ENCODE measurements at regions not wholly inside any gene's neighbourhood (a gene's known extent, or its start where the extent isn't known, plus 50 kb on each side); places are given as distances from the start of the nearest gene placed in this dataset.
"Not testable (repeated sequence)": the region's sequence is repeated elsewhere in the genome, so short reads cannot be mapped to it uniquely, and the experiment has no call there.

DNA sequence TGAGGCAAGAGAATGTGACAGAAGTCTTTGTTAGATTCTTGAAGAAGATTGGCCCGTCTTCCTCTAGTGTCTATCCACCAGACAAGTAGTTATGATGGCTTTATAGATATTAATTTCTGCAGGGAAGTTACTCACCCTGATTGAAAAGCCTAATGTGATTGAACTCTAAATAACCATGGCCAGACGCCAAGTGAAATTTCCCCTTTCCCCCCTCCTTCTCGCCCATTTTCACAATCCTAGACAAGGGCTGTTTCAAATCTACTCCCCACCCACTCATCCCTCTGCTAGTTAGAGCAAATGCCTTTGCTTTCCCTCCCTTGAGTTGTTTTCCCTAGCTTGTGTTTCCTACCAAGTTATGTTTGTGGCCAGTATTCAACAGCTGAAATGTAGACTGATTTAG lies 182.5 kb downstream of the TMEM167A start:
- peak; percentile 6 for DNase-seq (ENCODE audit: low spot score)

DNA sequence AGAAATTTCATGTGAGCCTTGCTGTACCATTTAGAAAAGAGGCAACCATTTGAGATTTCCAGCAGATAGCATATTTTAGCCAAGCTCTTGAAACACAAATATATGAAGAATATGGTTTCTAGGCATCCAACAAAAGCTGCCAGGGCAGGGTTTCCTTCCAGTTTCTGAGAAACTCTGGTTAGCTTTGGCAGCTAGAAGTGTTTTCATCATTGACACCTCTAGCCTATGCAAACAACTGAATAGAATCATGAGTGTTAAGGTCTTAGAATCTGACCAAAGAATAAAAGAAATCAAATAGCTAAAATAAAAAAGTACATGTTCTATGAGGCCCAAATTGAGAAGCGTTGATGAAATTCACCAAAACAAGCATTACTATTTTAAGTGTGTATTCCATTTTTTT lies 188.1 kb downstream of the TMEM167A start:
- DNase-seq (ENCODE audit: low spot score), result no peak

DNA sequence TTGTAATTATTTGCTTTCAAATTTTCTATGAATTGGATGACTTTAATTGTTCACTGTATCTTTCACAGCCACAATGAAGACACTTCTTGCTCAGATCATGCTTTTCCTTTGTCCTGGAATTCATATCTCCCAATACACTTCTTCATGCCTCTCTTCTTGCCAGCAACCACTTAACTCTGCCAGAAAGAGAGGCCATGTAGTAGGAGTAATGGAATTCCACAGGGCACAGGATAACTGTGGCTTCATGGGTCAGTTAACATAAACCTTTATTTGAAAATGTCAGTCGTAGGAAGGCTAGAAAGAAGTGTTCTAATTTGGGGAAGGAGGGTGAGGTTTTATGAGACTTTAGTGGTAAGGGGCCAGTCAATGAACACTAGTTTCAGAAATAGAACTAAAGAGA lies 190.3 kb downstream of the TMEM167A start:
- DNase-seq (ENCODE audit: low spot score), result no peak

DNA sequence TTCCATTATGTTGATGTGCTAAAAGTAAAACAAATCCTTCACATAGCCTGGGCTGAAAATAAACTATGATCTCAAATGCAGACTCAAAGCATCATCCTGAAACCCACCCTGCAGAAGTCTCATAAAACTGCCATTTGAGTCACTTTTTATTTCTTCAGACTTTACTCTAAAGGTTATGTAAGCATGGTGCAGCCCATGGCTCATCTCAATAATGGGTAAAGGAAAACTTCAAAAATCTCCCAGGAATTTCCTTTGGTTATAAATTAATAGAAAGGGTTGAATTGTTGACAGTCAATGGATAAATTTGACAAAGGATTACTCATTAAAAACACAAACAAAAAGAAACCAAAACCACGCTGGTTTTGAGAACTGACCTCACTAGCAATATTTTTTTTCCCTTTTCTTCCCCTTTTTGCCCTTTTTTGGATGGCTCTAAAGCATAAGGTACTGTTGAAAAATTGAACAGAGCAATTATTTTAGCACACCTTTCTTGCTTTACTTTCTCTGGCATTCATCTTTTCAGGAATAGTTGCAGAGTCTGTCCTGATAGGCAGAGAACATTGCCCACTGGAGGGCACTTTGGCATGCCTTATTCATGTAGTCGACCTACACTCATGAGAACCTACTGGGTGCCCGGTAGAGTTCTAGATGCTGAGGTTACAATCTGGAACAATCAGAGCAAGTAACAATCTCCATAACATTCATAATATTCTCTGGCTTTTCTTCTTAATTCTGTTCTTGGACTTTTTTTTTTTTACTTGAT lies 191.4 kb downstream of the TMEM167A start:
- peak; percentile 46 for DNase-seq (ENCODE audit: low spot score)

DNA sequence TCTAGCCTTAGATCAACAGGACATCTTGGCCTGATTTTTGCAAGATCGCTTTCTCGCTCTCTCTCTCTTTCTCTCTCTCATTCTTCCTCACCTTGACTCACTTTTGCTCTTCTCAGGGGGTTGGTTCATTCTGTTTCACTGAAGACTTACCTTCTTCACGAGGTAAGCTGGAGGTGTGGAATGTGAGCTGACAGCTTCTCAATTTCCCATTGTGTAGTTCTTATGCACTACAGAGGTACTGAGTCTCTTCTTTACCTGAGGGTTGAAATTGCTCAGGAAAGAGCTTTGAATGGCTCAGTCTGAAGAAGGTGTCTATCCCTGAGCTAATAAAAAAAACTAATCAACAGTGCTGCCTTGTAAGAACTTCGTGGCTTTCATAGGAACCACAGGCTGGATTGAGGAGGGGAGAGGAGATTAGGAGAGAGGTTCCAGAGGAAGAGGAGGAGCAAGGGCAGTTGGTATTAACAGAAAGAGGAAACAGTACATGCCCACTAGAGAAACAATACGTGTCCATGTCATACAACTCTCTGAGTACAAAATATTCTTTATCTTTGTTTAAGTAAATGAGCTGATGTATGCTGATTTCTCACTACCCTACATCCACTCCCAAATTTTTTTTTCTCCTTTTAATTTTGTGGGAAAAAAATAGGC lies 192.2 kb downstream of the TMEM167A start:
- no peak for DNase-seq (ENCODE audit: low spot score)

DNA sequence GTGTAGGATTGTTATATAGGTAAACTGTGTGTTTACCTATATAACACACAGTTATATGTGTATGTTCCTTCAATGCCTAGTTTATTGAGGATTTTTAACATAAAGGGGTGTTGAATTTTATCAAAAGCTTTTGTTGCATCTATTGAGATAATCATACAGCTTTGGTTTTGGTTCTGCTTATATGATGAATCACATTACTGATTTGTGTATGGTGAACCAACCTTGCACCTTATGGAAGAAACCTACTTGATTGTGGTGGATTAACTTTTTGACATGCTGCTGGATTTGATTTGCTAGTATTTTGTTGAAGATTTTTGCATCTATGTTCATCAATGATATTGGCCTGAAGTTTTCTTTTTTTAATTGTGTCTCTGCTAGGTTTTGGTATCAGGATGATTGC lies 194.9 kb downstream of the TMEM167A start:
- DNase-seq (ENCODE audit: low spot score), result no peak

DNA sequence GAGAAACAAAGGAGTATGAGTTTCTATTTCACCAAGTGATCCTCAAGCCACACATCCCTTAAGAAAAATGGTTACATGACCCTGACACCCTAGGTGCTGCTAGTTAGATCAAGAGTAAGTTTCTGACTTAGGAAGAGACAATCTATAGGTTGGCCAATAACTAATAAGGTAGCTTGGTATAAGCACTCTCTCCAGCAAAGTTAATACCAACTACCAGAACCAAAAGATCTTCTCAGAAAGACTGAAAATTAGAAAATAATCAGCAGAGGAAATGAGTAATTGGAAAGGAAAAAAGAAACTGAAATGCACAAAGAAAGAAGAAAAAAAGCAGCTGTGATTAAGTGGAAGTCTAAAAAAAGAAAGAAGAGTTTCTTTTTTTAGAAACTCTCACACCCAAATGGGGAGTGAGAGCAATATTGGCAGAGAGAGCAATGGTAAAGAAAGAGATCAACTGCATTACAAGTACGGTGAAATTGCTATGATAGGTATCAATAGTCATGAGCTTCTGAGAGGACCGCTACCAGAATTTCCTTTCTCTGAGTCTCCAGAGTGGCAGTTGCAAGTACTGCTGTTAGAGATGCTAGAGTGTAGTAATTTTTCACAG lies 195.5 kb downstream of the TMEM167A start:
- DNase-seq (ENCODE audit: low spot score), result no peak

DNA sequence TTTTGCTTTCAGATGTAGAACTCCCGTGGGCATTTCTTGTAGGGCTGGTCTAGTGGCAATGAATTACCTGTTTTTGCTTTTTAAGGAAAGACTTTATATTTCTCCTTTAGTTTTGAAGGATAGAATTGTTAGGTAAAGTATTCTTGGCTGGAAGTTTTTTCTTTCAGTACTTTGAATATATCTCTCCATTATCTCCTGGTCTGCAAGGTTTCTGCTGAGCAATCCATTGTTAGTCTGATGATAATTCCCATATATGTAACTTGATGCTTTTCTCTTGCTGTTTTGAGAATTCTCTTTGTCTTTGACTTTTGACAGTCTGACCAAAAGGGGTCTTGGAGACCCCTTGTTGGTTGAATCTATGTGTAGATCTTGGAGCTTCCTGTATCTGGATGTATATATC lies 198.1 kb downstream of the TMEM167A start:
- no peak for DNase-seq (ENCODE audit: low spot score)

DNA sequence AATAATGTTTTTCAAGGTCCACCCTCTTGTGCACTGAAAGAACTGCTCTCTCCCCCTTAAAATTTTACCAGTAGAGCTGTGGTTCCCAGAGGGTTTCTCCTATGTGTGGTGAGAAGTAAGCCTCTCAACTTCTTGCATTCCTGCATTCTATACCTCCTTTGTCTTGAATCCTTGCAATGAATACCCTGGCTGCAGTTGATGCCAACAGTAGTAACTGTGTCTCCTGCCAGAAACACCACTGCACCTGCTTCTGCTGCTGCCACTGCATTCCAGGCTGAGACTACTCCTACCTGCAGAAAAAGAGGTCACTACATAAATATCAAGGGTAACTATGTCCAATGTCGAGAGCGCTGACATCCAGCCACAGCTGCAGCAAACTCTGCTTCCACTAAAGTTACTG lies 203.7 kb downstream of the TMEM167A start:
- DNase-seq (ENCODE audit: low spot score), result no peak

DNA sequence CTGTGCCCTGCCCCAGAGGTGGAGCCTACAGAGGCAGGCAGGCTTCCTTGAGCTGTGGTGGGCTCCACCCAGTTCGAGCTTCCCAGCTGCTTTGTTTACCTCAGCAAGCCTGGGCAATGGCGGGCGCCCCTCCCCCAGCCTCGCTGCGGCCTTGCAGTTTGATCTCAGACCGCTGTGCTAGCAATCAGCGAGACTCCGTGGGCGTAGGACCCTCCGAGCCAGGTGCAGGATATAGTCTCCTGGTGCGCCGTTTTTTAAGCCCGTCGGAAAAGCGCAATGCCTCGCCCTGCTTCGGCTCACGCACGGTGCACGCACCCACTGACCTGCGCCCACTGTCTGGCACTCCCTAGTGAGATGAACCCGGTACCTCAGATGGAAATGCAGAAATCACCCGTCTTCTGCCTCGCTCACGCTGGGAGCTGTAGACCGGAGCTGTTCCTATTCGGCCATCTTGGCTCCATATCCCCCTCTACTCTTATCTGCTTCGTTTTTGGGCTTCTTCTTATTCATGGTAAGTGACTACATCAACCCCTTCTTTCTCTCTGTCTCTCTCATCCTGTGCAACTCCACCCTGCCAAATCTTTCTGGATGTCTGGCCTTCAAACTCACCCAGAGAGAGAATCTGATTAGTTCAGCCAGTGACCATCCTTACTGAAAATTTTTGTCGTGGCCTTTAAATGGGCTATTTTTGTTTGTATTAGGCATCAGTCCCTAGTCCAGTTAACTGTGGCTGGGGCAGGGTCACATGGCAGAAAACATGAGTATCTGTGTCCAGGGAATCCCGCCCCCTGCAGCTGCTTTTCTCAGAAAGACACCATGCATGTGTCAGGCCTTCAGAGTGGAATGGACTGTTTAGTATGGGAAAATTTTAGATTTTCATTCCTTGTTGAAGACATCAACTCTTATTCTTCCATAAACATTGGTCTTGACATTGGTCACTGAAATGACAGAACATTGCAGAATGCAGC lies 204.6 kb downstream of the TMEM167A start:
- not testable (repeated sequence) for DNase-seq (ENCODE audit: low spot score)

DNA sequence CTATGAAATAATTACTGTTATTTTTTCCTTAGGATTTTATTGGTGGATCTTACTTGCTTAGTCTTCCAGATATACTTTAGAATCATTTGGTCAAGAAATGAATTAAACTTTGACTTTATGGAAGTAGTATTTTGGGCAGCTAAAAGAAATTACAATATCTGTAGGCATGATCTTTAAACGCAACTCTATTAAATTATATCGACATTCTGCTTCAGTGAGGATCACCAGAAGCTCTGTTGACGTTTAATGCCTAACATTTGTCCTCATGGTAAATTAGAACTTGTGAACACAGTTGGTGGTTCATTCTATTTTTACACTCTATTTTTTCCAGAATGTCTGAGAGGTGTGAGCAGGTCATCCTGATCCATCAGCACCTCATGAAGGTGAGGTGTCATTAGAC lies 211.6 kb downstream of the TMEM167A start:
- no peak for DNase-seq (ENCODE audit: low spot score)

DNA sequence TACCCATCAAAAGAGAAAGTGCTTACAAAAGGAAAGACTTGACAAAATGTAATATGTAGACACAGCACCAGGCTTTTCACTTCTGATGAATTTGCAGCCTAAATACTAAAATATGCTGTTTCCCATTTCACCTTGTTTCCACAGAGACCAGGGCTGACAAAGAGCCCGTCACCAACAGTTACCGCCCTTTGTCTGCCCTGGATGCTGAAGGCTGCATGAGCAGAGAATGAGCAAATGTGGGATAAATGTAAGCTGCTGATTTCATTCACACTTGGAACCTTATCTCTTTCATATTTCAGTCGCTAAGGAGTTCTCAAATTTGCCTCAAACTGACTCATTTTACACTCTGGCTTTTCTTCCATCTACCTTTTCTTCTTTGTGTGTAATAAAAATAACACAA lies 213.9 kb downstream of the TMEM167A start:
- DNase-seq (ENCODE audit: low spot score), result peak; percentile 51

DNA sequence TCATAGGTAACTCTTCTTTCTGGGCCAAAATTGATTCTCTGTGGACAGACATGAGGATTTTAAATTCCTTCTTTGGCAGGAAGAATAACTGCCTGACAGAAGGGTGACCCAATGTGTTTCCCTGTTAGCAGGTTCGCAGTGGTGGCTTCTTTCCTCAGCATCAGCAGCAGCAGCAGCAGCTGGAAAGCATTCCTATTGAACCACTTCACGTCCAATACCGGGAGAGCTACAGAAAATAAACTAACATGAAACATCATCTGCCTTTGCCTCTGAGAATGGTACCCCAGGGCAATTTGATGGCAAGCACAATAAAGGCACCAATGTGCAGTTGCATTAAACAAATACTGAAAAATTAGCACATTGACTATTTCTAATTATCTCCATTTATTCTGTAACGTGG lies 214.5 kb downstream of the TMEM167A start:
- peak; percentile 20 for DNase-seq (ENCODE audit: low spot score)

DNA sequence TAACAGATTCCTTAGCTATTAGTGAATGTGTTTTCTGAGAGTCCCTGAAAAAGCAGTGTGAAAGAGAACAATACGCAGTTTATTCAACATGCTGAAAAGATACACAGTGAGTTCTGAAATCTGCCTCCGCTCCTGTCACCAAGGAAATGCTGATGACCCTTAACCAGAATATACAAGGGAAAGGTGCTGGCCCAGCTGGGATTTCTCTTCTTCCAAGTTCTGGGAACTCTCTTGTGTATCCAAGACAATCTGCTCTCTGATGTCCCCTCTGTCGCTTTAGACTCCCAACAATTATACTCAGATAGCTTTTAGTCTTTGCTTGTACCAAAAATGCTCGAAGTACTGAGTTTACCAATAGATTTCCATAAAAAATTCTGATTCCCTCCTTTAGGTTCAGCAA lies 214.9 kb downstream of the TMEM167A start:
- peak; percentile 45 for DNase-seq (ENCODE audit: low spot score)

DNA sequence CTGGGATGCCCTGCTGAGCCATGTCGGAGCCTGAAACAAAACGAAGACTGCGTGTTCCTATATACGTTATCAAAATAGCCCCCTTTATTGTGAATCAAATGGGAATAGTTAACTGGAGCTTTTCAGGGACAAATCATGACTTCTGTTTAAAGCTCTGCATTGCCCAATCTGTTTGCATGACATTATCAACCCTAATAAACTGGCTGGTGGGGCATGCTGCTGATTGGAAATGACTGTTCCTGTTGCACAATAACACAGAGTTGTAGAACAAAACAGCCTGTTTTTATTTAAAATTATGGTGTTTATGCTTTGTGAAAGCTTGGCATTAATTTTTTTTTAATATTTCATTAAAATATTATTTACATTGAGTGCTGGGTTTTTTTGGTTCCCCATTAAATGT lies 215.5 kb downstream of the TMEM167A start:
- peak; percentile 12 for DNase-seq (ENCODE audit: low spot score)

DNA sequence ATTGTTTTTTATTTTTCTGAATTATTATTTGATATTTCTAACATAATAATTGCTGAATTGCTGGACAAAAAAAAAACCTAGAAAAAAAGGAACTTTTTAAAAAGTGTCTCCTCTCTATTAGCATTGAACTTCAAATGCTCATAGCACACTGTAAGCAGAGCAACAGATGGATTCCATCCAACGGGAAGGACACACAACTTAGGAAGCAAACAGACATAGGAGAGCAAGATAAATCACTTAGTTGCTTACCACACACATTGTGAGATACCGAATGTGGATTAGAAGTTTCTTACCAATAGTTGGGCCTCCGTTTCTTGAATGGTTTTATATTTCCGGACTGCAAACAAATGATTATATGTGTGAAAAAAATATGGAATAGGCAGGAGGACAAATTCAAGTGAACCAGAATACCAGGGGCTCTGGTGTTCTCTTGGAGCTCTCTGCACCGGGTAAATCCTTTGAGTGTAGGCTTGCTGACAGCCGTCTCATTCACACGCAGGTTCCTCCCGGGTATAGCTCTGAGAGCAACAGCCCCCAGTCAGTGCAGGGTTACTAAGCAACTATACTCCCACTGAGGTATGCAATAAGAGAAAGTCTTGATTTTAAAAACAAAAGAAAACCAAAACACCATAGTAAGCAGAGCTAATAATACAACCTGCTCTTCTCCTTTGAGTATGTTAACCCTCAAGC lies 217.6 kb downstream of the TMEM167A start:
- DNase-seq (ENCODE audit: low spot score), result peak; percentile 79

DNA sequence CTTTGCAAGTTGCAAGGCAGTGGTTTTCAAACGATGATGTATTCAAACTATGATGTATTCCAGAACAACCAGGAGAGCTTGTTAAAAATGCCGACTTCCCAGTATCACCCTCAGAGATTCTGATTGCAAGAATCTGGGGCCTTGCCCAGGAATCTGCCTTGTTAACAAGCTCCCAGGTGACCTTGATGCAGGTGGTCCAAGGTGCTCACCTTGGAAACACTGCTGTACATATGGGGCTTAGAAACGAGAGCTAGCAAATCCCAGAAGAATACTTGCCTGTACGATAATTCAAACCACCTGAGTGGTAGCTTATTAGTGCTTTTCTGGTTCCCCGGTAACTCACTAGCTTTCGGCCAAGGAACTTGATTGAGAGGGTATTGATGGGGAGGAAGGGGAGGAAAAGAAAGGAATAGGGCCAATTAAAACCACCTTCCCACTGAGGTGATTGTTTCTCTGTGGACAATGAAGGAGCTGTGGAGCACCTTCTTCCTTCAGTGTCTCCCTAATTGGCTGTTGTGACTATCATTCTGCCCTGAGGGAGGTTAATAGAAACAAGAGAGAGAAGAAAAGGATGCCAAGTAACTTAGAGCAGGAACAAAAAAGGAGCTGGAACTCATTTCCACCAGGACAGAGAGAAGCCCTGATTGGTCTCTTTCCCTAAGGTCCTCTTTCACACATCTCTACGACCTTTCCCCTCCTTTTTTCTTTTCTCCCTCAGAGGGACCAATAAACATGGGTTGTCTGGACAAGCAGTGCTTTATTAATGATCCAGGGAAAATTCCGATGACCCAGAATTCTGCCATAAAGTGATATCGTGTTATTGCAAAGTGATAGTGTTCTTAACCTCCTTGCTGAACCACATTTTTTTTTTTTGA lies 218.8 kb downstream of the TMEM167A start:
- peak; percentile 40 for DNase-seq (ENCODE audit: low spot score)

DNA sequence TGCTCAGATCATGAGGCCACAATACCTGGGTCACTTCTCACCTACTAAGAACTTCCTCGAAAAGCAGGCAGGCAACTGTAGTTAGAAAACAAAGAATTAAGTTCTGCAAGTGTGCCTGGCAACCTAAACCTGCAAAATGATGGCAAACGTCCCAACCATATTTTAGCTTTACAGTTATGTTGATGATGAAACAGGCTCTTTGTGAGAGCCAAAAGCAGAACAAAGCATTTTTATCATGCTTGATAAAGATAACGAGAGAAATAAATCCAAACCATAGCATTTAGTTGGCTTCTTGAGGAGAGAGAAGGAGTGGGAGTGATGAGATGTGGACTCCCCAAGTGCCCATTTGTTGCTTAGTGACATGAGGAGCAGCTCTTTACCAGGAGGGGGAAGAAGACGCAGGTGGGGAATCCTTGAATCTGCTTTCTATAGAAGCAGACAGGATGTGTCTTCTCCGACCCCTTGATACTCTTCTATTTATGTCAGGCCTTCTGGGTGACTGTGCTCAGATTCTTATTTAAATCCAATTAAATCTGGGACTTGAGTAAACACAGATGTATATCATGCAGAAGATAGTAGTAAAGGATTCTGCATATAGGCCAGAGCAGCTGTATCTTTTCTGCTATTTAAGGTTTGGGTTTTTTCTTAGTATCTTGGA lies 221.2 kb downstream of the TMEM167A start:
- DNase-seq (ENCODE audit: low spot score), result no peak

DNA sequence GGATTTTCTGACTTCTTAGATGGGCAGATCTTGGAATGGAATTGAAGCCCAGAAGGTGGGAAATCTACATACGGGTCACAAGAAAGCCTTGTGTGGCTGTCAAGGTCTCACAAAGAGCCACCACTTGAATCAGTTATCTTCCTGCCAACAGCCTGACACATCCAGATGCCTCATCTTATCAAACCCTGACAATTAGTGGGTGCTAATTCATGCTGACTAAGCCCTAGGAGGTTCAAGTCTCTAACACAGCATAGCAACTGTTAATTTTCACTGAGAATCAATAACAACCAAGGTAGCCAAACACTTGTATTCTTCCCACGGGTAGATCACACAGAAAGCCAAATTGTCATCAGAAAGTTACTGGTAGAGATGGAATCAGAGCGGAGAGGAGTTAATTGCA lies 222.2 kb downstream of the TMEM167A start:
- DNase-seq (ENCODE audit: low spot score), result no peak

DNA sequence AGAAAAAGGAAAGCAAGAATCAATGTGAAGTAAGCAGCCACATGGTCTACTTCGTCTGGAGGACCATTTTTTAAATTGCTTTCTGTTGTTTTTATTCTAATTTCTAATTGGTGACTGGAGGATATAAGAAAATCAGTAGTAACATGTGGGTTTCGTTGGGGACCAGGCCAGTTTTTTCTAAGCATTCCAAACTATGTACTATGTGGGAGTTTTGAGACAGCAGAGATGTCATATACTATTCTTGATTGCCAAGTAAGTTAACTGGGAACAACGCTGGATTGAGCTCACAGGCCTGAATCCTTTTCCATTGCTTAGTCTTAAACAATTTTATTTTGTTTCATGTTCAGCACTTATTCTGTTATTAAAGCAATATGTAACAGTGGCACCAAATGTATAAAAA lies 225.7 kb downstream of the TMEM167A start:
- DNase-seq (ENCODE audit: low spot score), result no peak

Measured in Ammon's horn (tissue), 1 donor.